ENCODE measurements at regions not wholly inside any gene's neighbourhood (a gene's known extent, or its start where the extent isn't known, plus 50 kb on each side); places are given as distances from the start of the nearest gene placed in this dataset.

GRCh38 chr11:115656041-115656440 lies 151.8 kb upstream of the CADM1 start:
- no peak overlapping the region for H3K4me3 ChIP-seq (ENCODE audit: low read depth in 2 of 2, low read length in 2 of 2)
- ATAC-seq (no peak), DNase-seq (ENCODE audit: low read depth, low spot score) (no peak)
- CTCF ChIA-PET = no interaction called here
- no TSS peak for BruUV-seq (replicated peaks)
- H3K36me3 ChIP-seq (ENCODE audit: control insufficient read depth, insufficient read depth, low read length) = no peaks in the 10 kb centered on the region
- TF ChIP-seq SIN3A (IDR thresholded peaks at IDR 0.05; ENCODE audit: borderline replicate concordance, insufficient read depth, low read depth, low read length) = no peak
- TF ChIP-seq POLR2AphosphoS5 (IDR thresholded peaks at IDR 0.05; ENCODE audit: low read depth, low read length) = no peak
- TF ChIP-seq REST (IDR thresholded peaks at IDR 0.05; ENCODE audit: insufficient read depth in 1 of 2, low read depth in 2 of 2, low read length in 1 of 2) = no peak
- in situ Hi-C loops (cut with HindIII; ENCODE audit: low pct_unique_long_range_greater_than_20kb, low sequenced_read_pairs) (no loop called here), intact Hi-C loops (cut with micrococcal nuclease; ENCODE audit: unreplicated experiment) (no loop called here)
- POLR2A ChIA-PET = no interaction called here
- H3K9me3 ChIP-seq (ENCODE audit: control insufficient read depth, insufficient read depth, low read depth, low read length) = no peaks in the 10 kb centered on the region
- no peaks in the 10 kb centered on the region for H3K4me1 ChIP-seq (ENCODE audit: control insufficient read depth, insufficient read depth, low read length)
- peaks cover 5% of the 10 kb centered on the region; the same call in 1 of the 2 replicates for H3K27me3 ChIP-seq (ENCODE audit: control insufficient read depth, insufficient read depth, low read length)
- no peak overlapping the region for H3K27ac ChIP-seq (ENCODE audit: low read length)

- H3K36me3 ChIP-seq (ENCODE audit: control insufficient read depth, insufficient read depth, low read length) = no peaks in the 10 kb centered on the region
- DNase-seq (ENCODE audit: low read depth, low spot score) (no peak), ATAC-seq (no peak)
- H3K9me3 ChIP-seq (ENCODE audit: control insufficient read depth, insufficient read depth, low read depth, low read length) = no peaks in the 10 kb centered on the region
- intact Hi-C loops (cut with micrococcal nuclease; ENCODE audit: unreplicated experiment) = no loop called here
- CTCF ChIA-PET = no interaction called here
- no peak overlapping the region for H3K4me3 ChIP-seq (ENCODE audit: low read depth in 2 of 2, low read length in 2 of 2)
- TF ChIP-seq POLR2AphosphoS5 (IDR thresholded peaks at IDR 0.05; ENCODE audit: low read depth, low read length) = no peak
- TF ChIP-seq SIN3A (IDR thresholded peaks at IDR 0.05; ENCODE audit: borderline replicate concordance, insufficient read depth, low read depth, low read length) = no peak
- no peak for TF ChIP-seq CTCF (IDR thresholded peaks at IDR 0.05)
- TF ChIP-seq TCF7L2 (IDR thresholded peaks at IDR 0.05; ENCODE audit: low read depth, low read length) = no peak
- TF ChIP-seq REST (IDR thresholded peaks at IDR 0.05; ENCODE audit: insufficient read depth in 1 of 2, low read depth in 2 of 2, low read length in 1 of 2) = no peak
- in situ Hi-C loops (cut with HindIII; ENCODE audit: low pct_unique_long_range_greater_than_20kb, low sequenced_read_pairs) = no loop called here
- POLR2A ChIA-PET = no interaction called here
- H3K27me3 ChIP-seq (ENCODE audit: control insufficient read depth, insufficient read depth, low read length) = peaks cover 4% of the 10 kb centered on the region; the same call in 1 of the 2 replicates
- no peak overlapping the region for H3K27ac ChIP-seq (ENCODE audit: low read length)
- no TSS peak for BruUV-seq (replicated peaks)
- no peaks in the 10 kb centered on the region for H3K4me1 ChIP-seq (ENCODE audit: control insufficient read depth, insufficient read depth, low read length)
Measured at GRCh38 chr11:115654792-115655191, 150.6 kb upstream of the CADM1 start.
